Activated CD4-positive, alpha-beta memory T cell treated with anti-CD3 and anti-CD28 coated beads for 36 hours (primary cell): ENCODE measurements at regions not wholly inside any gene's neighbourhood (a gene's known extent, or its start where the extent isn't known, plus 50 kb on each side); places are given as distances from the start of the nearest gene placed in this dataset.

ENCODE experiments used
- CTCF ChIA-PET: fragments of 350-600 bp; sonication (Branson Sonifier 250); formaldehyde crosslinking; loops from one replicate; lab custom pipeline; 2021; ENCODE audit warnings: antibody characterized with exemption, inconsistent platforms; lab: Charles Lee
- POLR2A ChIA-PET: fragments of 350-600 bp; sonication (Branson Sonifier 250); formaldehyde crosslinking; loops from one replicate; lab custom pipeline; 2021; ENCODE audit warnings: antibody characterized with exemption; lab: Charles Lee
- DNase-seq: peaks from one replicate; pipeline ENCODE4 v3.0.0-alpha.2; 2020
- H3K27ac Mint-ChIP-seq: one replicate; pipeline ENCODE4 v1.8.0; 2021; ENCODE audit warnings: mixed read lengths
- H3K27me3 Mint-ChIP-seq: one replicate; pipeline ENCODE4 v1.8.0; 2021; ENCODE audit warnings: mixed read lengths
- H3K36me3 Mint-ChIP-seq: one replicate; pipeline ENCODE4 v1.8.0; 2021; ENCODE audit warnings: mixed read lengths
- H3K4me1 Mint-ChIP-seq: one replicate; pipeline ENCODE4 v1.8.0; 2021; ENCODE audit warnings: low read depth, mixed read lengths
- H3K4me3 Mint-ChIP-seq: one replicate; pipeline ENCODE4 v1.8.0; 2021; ENCODE audit warnings: mild to moderate bottlenecking, mixed read lengths
- H3K9me3 Mint-ChIP-seq: one replicate; pipeline ENCODE4 v1.8.0; 2021; ENCODE audit warnings: mixed read lengths
- intact Hi-C: fragments of 100-400 bp; cut with micrococcal nuclease; formaldehyde crosslinking; loops from one replicate; pipeline ENCODE4 v1.15.1; 2023

- CTCF ChIA-PET, result no interaction called here
- H3K4me3 Mint-ChIP-seq, result no peak overlapping the region
- no peak for DNase-seq
- POLR2A ChIA-PET, result no interaction called here
- peaks cover 27% of the 10 kb centered on the region for H3K27me3 Mint-ChIP-seq
- H3K4me1 Mint-ChIP-seq, result peaks cover 2% of the 10 kb centered on the region
- no peaks in the 10 kb centered on the region for H3K9me3 Mint-ChIP-seq
- intact Hi-C loops, result no loop called here
- H3K36me3 Mint-ChIP-seq, result no peaks in the 10 kb centered on the region
- no peak overlapping the region for H3K27ac Mint-ChIP-seq
Observed at GRCh38 chr5:135196483-135196882, 162.5 kb upstream of the PITX1 start.

- Mint-ChIP-seq H3K27ac (no peak overlapping the region), H3K27me3 (peaks cover 32% of the 10 kb centered on the region), H3K4me1 (peaks cover 7% of the 10 kb centered on the region), H3K4me3 (no peak overlapping the region), H3K36me3 (no peaks in the 10 kb centered on the region), H3K9me3 (no peaks in the 10 kb centered on the region)
- ChIA-PET CTCF (interaction anchor here (1.0 kb wide), 1 partner anchor 10 kb away, joined by 3 read pairs; no protein-coding TSS in a partner anchor), POLR2A (no interaction called here)
- intact Hi-C loops, result no loop called here
- no peak for DNase-seq
Observed at GRCh38 chr5:135195270-135195608, 161.2 kb upstream of the PITX1 start.

- ChIA-PET POLR2A (no interaction called here), CTCF (interaction anchor here (1.0 kb wide), 1 partner anchor 11 kb away, joined by 3 read pairs; no protein-coding TSS in a partner anchor)
- DNase-seq, result no peak
- peaks cover 7% of the 10 kb centered on the region for H3K4me1 Mint-ChIP-seq
- no peak overlapping the region for H3K27ac Mint-ChIP-seq
- no peak overlapping the region for H3K4me3 Mint-ChIP-seq
- no peaks in the 10 kb centered on the region for H3K36me3 Mint-ChIP-seq
- intact Hi-C loops, result loop anchor here (5.0 kb wide), 1 partner anchor 457 kb away; the partner anchor contains the start of gene CAMLG
- no peaks in the 10 kb centered on the region for H3K9me3 Mint-ChIP-seq
- H3K27me3 Mint-ChIP-seq, result peaks cover 31% of the 10 kb centered on the region
Observed at GRCh38 chr5:135194573-135195269, 160.7 kb upstream of the PITX1 start.

GRCh38 chr5:135194126-135194488 lies 160.1 kb upstream of the PITX1 start:
- no peak overlapping the region for H3K27ac Mint-ChIP-seq
- no peaks in the 10 kb centered on the region for H3K9me3 Mint-ChIP-seq
- intact Hi-C loops, result loop anchor here (5.0 kb wide), 1 partner anchor 457 kb away; the partner anchor contains the start of gene CAMLG
- peaks cover 35% of the 10 kb centered on the region for H3K27me3 Mint-ChIP-seq
- ChIA-PET CTCF (interaction anchor here (0.9 to 1.0 kb wide), 3 partner anchors 7 to 11 kb away, joined by 3 read pairs; no protein-coding TSS in a partner anchor), POLR2A (no interaction called here)
- no peak for DNase-seq
- H3K4me1 Mint-ChIP-seq, result peaks cover 7% of the 10 kb centered on the region
- no peaks in the 10 kb centered on the region for H3K36me3 Mint-ChIP-seq
- no peak overlapping the region for H3K4me3 Mint-ChIP-seq

GRCh38 chr5:135193213-135194125 lies 159.4 kb upstream of the PITX1 start:
- Mint-ChIP-seq H3K9me3 (no peaks in the 10 kb centered on the region), H3K27me3 (peaks cover 33% of the 10 kb centered on the region), H3K4me1 (peaks cover 7% of the 10 kb centered on the region), H3K36me3 (no peaks in the 10 kb centered on the region), H3K27ac (no peak overlapping the region), H3K4me3 (no peak overlapping the region)
- POLR2A ChIA-PET, result no interaction called here
- intact Hi-C loops, result loop anchor here (5.0 kb wide), 1 partner anchor 456 kb away; the partner anchor contains the start of gene CAMLG
- no peak for DNase-seq
- CTCF ChIA-PET, result interaction anchor here (0.9 to 1.0 kb wide), 2 partner anchors 8 to 10 kb away, joined by 3 read pairs; no protein-coding TSS in a partner anchor

GRCh38 chr5:135192351-135192750 lies 158.3 kb upstream of the PITX1 start:
- no peak for DNase-seq
- POLR2A ChIA-PET, result no interaction called here
- Mint-ChIP-seq H3K27me3 (peaks cover 33% of the 10 kb centered on the region), H3K27ac (no peak overlapping the region), H3K36me3 (no peaks in the 10 kb centered on the region), H3K4me1 (peaks cover 7% of the 10 kb centered on the region), H3K9me3 (no peaks in the 10 kb centered on the region), H3K4me3 (no peak overlapping the region)
- CTCF ChIA-PET, result interaction anchor here (1.4 kb wide), 1 partner anchor 9 kb away, joined by 3 read pairs; no protein-coding TSS in a partner anchor
- intact Hi-C loops, result loop anchor here (5.0 kb wide), 1 partner anchor 455 kb away; the partner anchor contains the start of gene CAMLG

GRCh38 chr5:135191084-135191826 lies 157.2 kb upstream of the PITX1 start:
- Mint-ChIP-seq H3K4me1 (peaks cover 7% of the 10 kb centered on the region), H3K27ac (no peak overlapping the region), H3K36me3 (no peaks in the 10 kb centered on the region), H3K27me3 (peaks cover 35% of the 10 kb centered on the region), H3K4me3 (peak overlapping the region; percentile 59), H3K9me3 (no peaks in the 10 kb centered on the region)
- intact Hi-C loops, result loop anchor here (1.0 to 5.0 kb wide), 2 partner anchors 274 to 454 kb away; partner anchors contain the start of gene CAMLG
- ChIA-PET CTCF (interaction anchor here (0.6 to 1.5 kb wide), 14 partner anchors 11 to 331 kb away, joined by 3 to 6 read pairs (median 4); no protein-coding TSS in a partner anchor), POLR2A (no interaction called here)
- DNase-seq, result peak; percentile 83

- Mint-ChIP-seq H3K27ac (no peak overlapping the region), H3K9me3 (no peaks in the 10 kb centered on the region), H3K4me1 (peaks cover 7% of the 10 kb centered on the region), H3K4me3 (no peak overlapping the region), H3K27me3 (peaks cover 31% of the 10 kb centered on the region), H3K36me3 (no peaks in the 10 kb centered on the region)
- POLR2A ChIA-PET, result no interaction called here
- CTCF ChIA-PET, result interaction anchor here (0.6 to 1.5 kb wide), 14 partner anchors 11 to 342 kb away, joined by 3 to 6 read pairs (median 4); no protein-coding TSS in a partner anchor
- intact Hi-C loops, result loop anchor here (1.0 to 5.0 kb wide), 2 partner anchors 273 to 453 kb away; partner anchors contain the start of gene CAMLG
- DNase-seq, result no peak
Observed at GRCh38 chr5:135190416-135191083, 156.5 kb upstream of the PITX1 start.

- CTCF ChIA-PET, result no interaction called here
- H3K4me1 Mint-ChIP-seq, result peaks cover 7% of the 10 kb centered on the region
Observed at GRCh38 chr5:135189024-135189423, 155.0 kb upstream of the PITX1 start.

GRCh38 chr5:135188233-135188914 lies 154.3 kb upstream of the PITX1 start:
- no peak for DNase-seq
- Mint-ChIP-seq H3K27me3 (peaks cover 26% of the 10 kb centered on the region), H3K27ac (no peak overlapping the region), H3K36me3 (no peaks in the 10 kb centered on the region), H3K4me1 (peaks cover 7% of the 10 kb centered on the region), H3K9me3 (no peaks in the 10 kb centered on the region), H3K4me3 (no peak overlapping the region)
- POLR2A ChIA-PET, result no interaction called here
- intact Hi-C loops, result no loop called here
- CTCF ChIA-PET, result no interaction called here

More at GRCh38 chr5:135189024-135189423, 155.0 kb upstream of the PITX1 start:
- Mint-ChIP-seq H3K4me3 (no peak overlapping the region), H3K27ac (no peak overlapping the region), H3K27me3 (peaks cover 29% of the 10 kb centered on the region), H3K9me3 (no peaks in the 10 kb centered on the region), H3K36me3 (no peaks in the 10 kb centered on the region)
- intact Hi-C loops, result no loop called here
- POLR2A ChIA-PET, result no interaction called here
- no peak for DNase-seq
